ENCODE measurements at regions not wholly inside any gene's neighbourhood (a gene's known extent, or its start where the extent isn't known, plus 50 kb on each side); places are given as distances from the start of the nearest gene placed in this dataset.

DNA sequence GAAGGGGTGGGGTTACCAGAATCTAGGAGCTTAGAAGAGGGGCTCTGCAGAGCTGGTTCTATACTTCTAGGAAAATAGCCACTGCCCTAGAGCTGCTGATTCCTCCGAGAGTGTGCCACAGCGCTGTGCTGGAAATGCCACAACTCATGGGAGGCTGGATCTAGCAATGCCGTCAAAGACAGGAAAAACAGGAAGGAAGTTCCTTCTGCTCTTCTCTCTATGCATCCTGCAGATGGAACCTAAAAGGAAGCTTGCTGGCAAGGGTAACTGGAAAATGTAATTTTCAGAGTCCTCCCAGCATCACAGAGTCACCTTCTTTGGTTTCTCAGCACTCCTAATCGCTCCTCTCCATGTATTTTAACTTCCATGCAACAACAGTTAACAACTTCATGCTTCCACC lies 121.2 kb upstream of the TLL1 start:
- intact Hi-C loops (cut with DNase I, micrococcal nuclease): no loop called here
- H3K36me3 Mint-ChIP-seq (ENCODE audit: low read depth): no peaks in the 10 kb centered on the region
- H3K4me1 Mint-ChIP-seq (ENCODE audit: low read depth): no peaks in the 10 kb centered on the region
- Histone ChIP-seq H3K4me1 (ENCODE audit: insufficient read depth, low read length) (no peaks in the 10 kb centered on the region), H3K4me3 (ENCODE audit: low read length) (no peak overlapping the region), H3K9me3 (ENCODE audit: control insufficient read depth in 1 of 2, insufficient read depth in 1 of 2, low read length in 2 of 2) (peaks cover 0 to 4% of the 10 kb centered on the region in 2 experiments), H3K27me3 (ENCODE audit: control insufficient read depth in 1 of 2, insufficient read depth in 2 of 2, low read length in 2 of 2) (no peaks in the 10 kb centered on the region), H3K27ac (ENCODE audit: low read depth in 1 of 2, low read length in 2 of 2) (no peak overlapping the region), H3K36me3 (ENCODE audit: insufficient read depth, low read length) (no peaks in the 10 kb centered on the region)
- ChIA-PET POLR2A (no interaction called here), CTCF (no interaction called here)
- peaks cover 6% of the 10 kb centered on the region for H3K9me3 Mint-ChIP-seq
- no peaks in the 10 kb centered on the region for H3K27me3 Mint-ChIP-seq
- no peak for DNase-seq
- H3K4me3 Mint-ChIP-seq: no peak overlapping the region
- no peak for ATAC-seq (ENCODE audit: poor library complexity)
- no peak overlapping the region for H3K27ac Mint-ChIP-seq
- no peak for TF ChIP-seq CTCF (IDR thresholded peaks at IDR 0.05)

- POLR2A ChIA-PET: no interaction called here
- no peaks in the 10 kb centered on the region for H3K36me3 ChIP-seq (ENCODE audit: insufficient read depth, low read length)
- H3K4me1 Mint-ChIP-seq (ENCODE audit: low read depth): no peaks in the 10 kb centered on the region
- H3K4me3 Mint-ChIP-seq: no peak overlapping the region
- H3K9me3 ChIP-seq (ENCODE audit: control insufficient read depth in 1 of 2, insufficient read depth in 1 of 2, low read length in 2 of 2): peaks cover 0 to 4% of the 10 kb centered on the region in 2 experiments
- no peak overlapping the region for H3K4me3 ChIP-seq (ENCODE audit: low read length)
- no peak for DNase-seq
- no peaks in the 10 kb centered on the region for H3K27me3 Mint-ChIP-seq
- peaks cover 6% of the 10 kb centered on the region for H3K9me3 Mint-ChIP-seq
- TF ChIP-seq CTCF (IDR thresholded peaks at IDR 0.05): no peak
- ATAC-seq (ENCODE audit: poor library complexity): no peak
- H3K27ac Mint-ChIP-seq: no peak overlapping the region
- no peaks in the 10 kb centered on the region for H3K27me3 ChIP-seq (ENCODE audit: control insufficient read depth in 1 of 2, insufficient read depth in 2 of 2, low read length in 2 of 2)
- H3K4me1 ChIP-seq (ENCODE audit: insufficient read depth, low read length): no peaks in the 10 kb centered on the region
- no peaks in the 10 kb centered on the region for H3K36me3 Mint-ChIP-seq (ENCODE audit: low read depth)
- CTCF ChIA-PET: no interaction called here
- no peak overlapping the region for H3K27ac ChIP-seq (ENCODE audit: low read depth in 1 of 2, low read length in 2 of 2)
- intact Hi-C loops (cut with DNase I, micrococcal nuclease): no loop called here
Measured at GRCh38 chr4:165754664-165755063, 118.4 kb upstream of the TLL1 start.

DNA sequence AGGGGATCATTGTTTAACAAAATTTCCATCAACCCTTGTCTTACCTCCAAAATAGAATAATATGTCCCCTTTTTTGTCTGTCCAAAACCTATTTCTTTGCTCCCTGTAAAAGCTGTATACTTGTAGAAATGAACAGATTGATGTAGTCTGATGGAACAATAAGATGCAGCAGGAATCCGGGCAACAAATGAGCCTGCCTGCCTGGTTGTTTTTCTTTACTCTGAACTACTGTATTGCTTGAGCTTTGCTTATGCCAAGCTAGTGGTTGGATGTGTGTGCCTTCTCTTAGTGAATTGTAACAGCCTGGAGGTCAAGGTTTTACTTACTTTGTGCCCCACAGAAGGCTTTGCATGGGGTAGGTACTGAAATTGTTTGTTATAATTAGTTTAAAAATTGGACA lies 116.2 kb upstream of the TLL1 start:
- TF ChIP-seq CTCF (IDR thresholded peaks at IDR 0.05): no peak
- ATAC-seq (ENCODE audit: poor library complexity): no peak

More for the DNA sequence above, 116.2 kb upstream of the TLL1 start:
- H3K4me3 Mint-ChIP-seq: no peak overlapping the region
- no peaks in the 10 kb centered on the region for H3K36me3 Mint-ChIP-seq (ENCODE audit: low read depth)
- H3K9me3 ChIP-seq (ENCODE audit: control insufficient read depth in 1 of 2, insufficient read depth in 1 of 2, low read length in 2 of 2): peaks cover 0 to 7% of the 10 kb centered on the region in 2 experiments
- H3K27ac Mint-ChIP-seq: no peak overlapping the region
- POLR2A ChIA-PET: no interaction called here
- H3K9me3 Mint-ChIP-seq: peaks cover 3% of the 10 kb centered on the region
- no peaks in the 10 kb centered on the region for H3K27me3 ChIP-seq (ENCODE audit: control insufficient read depth in 1 of 2, insufficient read depth in 2 of 2, low read length in 2 of 2)
- intact Hi-C loops (cut with DNase I, micrococcal nuclease): no loop called here
- no peak overlapping the region for H3K4me3 ChIP-seq (ENCODE audit: low read length)
- H3K36me3 ChIP-seq (ENCODE audit: insufficient read depth, low read length): no peaks in the 10 kb centered on the region
- no peak for DNase-seq
- H3K27ac ChIP-seq (ENCODE audit: low read depth in 1 of 2, low read length in 2 of 2): no peak overlapping the region
- no peaks in the 10 kb centered on the region for H3K4me1 Mint-ChIP-seq (ENCODE audit: low read depth)
- no peaks in the 10 kb centered on the region for H3K27me3 Mint-ChIP-seq
- no peaks in the 10 kb centered on the region for H3K4me1 ChIP-seq (ENCODE audit: insufficient read depth, low read length)
- CTCF ChIA-PET: interaction anchor here (0.6 kb wide), 1 partner anchor 1771 kb away, joined by 3 read pairs; no protein-coding TSS in a partner anchor
